Glomerular visceral epithelial cell (primary cell): ENCODE measurements at regions not wholly inside any gene's neighbourhood (a gene's known extent, or its start where the extent isn't known, plus 50 kb on each side); places are given as distances from the start of the nearest gene placed in this dataset.

ENCODE experiments used
- DNase-seq: peaks from one replicate; pipeline ENCODE4 v3.0.0-alpha.2; 2016; ENCODE audit errors: extremely low spot score

GRCh38 chr7:45350896-45351295 is 193.3 kb downstream of the RAMP3 start:
- no peak for DNase-seq

DNA sequence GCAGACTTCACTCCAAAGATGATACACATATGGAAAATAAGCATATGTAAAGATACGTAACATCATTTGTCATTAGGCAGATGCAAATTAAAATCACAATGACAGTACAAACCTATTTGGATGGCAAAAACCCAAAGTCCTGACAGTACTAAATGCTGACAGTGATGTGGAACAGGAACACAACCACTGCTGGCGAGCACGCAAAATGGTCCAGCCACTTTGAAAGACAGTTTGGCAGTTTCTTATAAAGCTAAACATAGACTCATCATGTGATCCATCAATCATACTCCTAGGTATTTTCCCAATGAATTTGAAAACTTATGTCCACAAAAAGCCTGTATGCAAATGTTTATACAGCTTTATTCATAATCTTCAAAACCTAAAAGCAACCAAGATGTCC is 200.7 kb downstream of the RAMP3 start:
- DNase-seq = no peak

GRCh38 chr7:45359250-45359649 is 201.7 kb downstream of the RAMP3 start:
- no peak for DNase-seq

DNA sequence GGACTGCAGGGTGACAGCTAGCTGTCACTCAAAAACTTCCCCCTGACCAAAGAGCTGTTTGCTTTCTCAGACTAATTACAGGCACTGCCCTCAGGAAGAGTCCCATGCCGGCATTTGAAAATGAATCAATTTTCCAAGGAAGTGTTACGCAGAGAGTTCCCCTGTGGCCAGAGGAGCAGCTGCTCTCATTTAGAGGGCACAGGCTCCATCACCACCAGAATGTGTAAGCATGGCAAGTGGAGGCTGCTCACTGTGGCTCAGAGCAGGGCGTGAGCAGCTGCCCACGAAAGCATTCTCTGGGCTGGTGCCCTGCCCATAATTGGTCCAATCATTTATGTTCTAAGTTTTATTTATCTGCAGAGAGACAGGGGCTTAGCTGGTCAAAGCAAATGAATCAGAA is 202.2 kb downstream of the RAMP3 start:
- no peak for DNase-seq

- no peak for DNase-seq
These were observed 206.1 kb downstream of the RAMP3 start for GRCh38 chr7:45363669-45364068.

- no peak for DNase-seq
These were observed 207.8 kb downstream of the RAMP3 start for GRCh38 chr7:45365341-45365740.

GRCh38 chr7:45366475-45366874 is 207.7 kb upstream of the ADCY1 start:
- no peak for DNase-seq

DNA sequence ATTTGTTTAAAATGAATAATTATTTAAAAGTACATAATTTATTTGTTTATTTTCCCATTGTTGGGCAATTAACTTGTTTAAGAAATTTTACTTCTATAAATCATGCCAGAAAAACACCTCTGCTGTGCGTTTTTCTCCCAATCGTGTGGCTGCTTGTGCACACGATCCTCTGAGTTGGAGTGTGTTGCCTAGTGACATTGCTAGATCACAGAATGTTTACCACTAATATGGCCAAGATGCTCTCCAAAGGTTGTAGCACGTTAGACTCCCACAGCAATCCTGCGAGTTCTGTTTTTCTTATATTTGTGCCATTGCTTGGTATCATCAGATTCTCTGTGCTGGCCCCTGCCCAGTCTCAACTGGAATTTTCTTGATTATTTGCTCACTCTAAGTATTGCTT is 207.1 kb upstream of the ADCY1 start:
- no peak for DNase-seq

GRCh38 chr7:45368129-45368807 is 205.9 kb upstream of the ADCY1 start:
- no peak for DNase-seq

DNA sequence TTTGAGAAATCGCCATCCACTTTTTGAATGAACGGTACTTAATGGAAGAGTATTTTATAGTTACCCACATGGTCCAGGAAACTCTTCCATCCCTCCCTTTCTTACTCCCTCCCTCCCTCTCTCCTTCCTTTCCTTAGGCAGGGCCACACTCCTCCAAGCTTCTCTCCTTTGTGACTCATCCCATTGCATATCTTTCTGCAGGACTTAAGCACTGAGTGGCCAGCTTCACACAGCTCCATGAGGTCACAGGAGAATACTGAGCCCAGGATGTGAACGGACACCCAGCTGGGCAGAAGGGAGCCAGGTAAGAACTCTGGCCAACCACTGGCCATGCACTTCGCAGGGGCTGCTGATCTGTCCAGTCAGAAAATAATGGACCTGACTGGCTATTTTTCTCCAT is 189.7 kb upstream of the ADCY1 start:
- no peak for DNase-seq

- DNase-seq = no peak
These were observed 186.3 kb upstream of the ADCY1 start for GRCh38 chr7:45387837-45388236.

GRCh38 chr7:45389073-45389872 is 184.9 kb upstream of the ADCY1 start:
- no peak for DNase-seq

DNA sequence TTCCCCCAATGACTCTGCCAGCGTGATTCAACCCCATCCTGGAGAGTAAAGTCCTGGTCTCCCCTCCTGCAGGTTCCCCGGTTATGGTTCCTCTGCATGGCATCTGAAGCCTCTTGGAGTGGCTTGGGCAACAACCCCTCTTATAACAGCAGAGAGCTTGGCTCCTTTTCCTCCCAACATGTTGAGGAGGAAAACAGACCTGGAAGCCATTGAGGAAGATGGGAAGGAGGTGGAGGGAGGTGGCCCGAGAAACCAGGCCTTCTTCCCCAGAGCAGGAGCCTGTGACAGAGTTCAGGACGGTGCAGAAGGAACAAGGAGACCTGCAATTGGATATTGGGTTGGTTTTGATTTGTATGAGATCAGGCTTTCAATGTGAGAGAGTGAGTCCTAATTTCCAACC is 184.0 kb upstream of the ADCY1 start:
- no peak for DNase-seq

GRCh38 chr7:45390731-45391130 is 183.4 kb upstream of the ADCY1 start:
- no peak for DNase-seq

DNA sequence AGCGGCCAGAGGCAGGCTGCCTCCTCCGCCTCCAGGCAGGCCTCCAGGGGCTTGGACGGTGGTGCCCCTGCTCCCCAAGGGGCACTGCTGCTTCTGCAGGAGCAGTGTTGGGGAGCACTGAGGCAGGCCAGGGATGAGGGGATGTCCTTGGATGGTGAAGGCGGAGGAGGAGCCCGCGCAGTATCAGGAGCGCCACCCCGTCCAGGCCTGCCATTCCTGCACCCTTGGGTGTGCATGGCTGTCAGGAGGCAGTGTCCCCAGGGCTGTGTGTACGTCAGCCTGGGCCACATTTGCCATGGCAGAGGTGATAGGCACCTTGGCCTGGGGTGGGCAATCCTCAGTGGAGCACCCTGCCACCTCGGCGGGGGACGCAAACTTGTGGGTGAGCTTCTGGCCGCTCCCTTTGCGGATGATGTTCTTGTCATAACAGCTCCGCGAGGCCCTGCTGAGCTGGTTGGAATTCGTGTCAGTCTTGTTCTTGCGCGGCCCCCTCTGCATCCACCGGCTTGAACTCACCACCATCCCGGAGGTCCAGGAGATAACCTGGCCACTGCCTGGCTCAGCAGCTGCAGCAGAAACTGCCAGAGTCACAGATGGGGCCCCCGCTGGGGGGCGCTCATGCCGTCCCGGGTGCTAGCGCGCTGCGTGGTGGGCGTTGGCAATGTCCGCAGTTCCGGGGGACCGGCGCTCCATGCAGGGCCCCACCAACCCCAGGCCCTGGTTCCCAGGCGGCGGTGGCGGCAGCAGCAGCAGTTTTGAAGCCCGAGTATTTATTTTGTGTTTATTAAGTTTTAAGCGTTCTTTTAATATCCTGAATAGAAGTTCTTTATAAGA is 182.3 kb upstream of the ADCY1 start:
- DNase-seq = no peak

GRCh38 chr7:45394117-45394708 is 180.0 kb upstream of the ADCY1 start:
- no peak for DNase-seq

DNA sequence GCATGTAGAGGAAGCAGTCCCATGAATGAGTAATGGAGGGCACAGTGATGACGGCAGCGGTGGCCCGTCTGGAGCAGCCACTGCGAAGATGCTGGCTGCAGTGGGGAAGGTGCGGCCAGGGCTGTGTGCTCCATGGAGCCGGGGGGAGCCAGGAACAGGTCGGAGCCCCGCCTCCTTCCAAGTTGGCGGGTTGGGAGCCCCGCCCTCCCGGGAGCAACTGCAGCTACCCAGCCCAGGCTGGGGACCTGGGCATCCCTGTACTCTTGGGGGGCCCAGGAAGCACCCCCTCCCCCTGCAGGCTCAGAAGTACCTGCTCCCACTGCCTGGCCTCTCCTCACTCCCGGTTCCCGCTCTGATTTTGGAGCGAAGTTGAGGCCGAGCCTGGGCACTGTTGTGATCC is 175.1 kb upstream of the ADCY1 start:
- no peak for DNase-seq

GRCh38 chr7:45400680-45401079 is 173.5 kb upstream of the ADCY1 start:
- DNase-seq = no peak

- no peak for DNase-seq
These were observed 173.0 kb upstream of the ADCY1 start for GRCh38 chr7:45401155-45401554.

DNA sequence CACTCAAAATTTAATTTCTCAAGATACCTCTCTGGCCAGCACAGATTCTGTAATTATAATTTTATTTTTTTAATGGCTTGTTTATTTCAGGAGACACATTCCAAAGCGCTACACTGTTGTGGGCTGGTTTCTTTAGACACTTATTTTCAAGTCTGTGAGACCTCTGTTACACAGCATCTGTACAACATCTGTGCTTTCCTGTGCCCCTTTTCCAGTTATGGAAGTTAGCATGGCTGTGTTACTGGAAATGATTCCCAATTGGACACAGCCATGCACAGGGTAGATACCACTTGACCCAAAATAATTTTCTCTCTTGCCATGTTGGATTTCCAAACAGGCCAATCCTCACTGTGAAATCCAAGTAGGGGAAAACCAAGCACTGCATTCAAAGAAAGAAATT is 172.3 kb upstream of the ADCY1 start:
- no peak for DNase-seq

GRCh38 chr7:45402480-45403218 is 171.5 kb upstream of the ADCY1 start:
- DNase-seq = peak; percentile 5

- DNase-seq = no peak
These were observed 169.5 kb upstream of the ADCY1 start for GRCh38 chr7:45404622-45405021.
